Upper lobe of right lung (tissue), 1 donor: ENCODE measurements at regions not wholly inside any gene's neighbourhood (a gene's known extent, or its start where the extent isn't known, plus 50 kb on each side); places are given as distances from the start of the nearest gene placed in this dataset.
A peak's percentile ranks its signal among the peaks of the same experiment; 100 is the strongest.

Source experiments
- ATAC-seq: fragments of 200-7000 bp; cut with Tn5 transposase; one replicate; pipeline ENCODE4 v1.9.1; 2020; ENCODE audit warnings: mild to moderate bottlenecking, moderate library complexity
- DNase-seq: peaks from one replicate; pipeline ENCODE4 v3.0.0-alpha.2; 2020
- H3K27ac ChIP-seq: fragments of 200-600 bp; one replicate; pipeline ENCODE4 v1.8.0; 2022
- H3K27me3 ChIP-seq: fragments of 200-600 bp; one replicate; pipeline ENCODE4 v1.8.0; 2022; ENCODE audit warnings: mild to moderate bottlenecking
- H3K36me3 ChIP-seq: fragments of 200-600 bp; one replicate; pipeline ENCODE4 v1.8.0; 2022
- H3K4me1 ChIP-seq: fragments of 200-600 bp; one replicate; pipeline ENCODE4 v1.8.0; 2022
- H3K4me3 ChIP-seq: fragments of 200-600 bp; one replicate; pipeline ENCODE4 v1.8.0; 2022; ENCODE audit warnings: mild to moderate bottlenecking
- H3K9me3 ChIP-seq: fragments of 200-600 bp; one replicate; pipeline ENCODE4 v1.8.0; 2022
- intact Hi-C: fragments of 100-400 bp; cut with DNase I; formaldehyde crosslinking; loops from one replicate; pipeline ENCODE4 v1.11.0; 2022
- TF ChIP-seq, protein P1 (sequence below): fragments of 200-600 bp; IDR thresholded peaks from one replicate; pipeline ENCODE4 v1.8.0; 2022; ENCODE audit warnings: antibody characterized with exemption
- donor health status: DM: no; HTN: yes; CAD: no; lungs with severe emphysema.

DNA sequence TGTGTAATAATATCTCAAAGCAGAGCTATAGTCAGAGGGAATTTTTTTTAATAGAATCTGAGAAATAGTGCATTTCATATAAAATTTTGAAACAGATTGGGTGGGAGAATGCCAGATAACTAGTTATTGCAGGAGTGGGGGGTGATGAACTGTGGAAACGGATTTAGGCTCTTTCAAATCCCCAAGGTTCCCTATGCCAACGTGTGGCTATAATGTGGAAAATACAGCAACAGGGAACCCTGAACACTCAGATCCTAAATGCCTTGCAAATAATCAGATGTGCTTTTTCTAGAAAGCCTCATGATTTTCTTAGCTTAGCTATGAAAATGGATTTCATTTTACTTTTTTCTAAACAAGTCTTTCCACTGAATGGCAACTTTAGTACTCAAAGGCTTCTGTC is 180.5 kb upstream of the DMAC1 start:
- intact Hi-C loops, result no loop called here

DNA sequence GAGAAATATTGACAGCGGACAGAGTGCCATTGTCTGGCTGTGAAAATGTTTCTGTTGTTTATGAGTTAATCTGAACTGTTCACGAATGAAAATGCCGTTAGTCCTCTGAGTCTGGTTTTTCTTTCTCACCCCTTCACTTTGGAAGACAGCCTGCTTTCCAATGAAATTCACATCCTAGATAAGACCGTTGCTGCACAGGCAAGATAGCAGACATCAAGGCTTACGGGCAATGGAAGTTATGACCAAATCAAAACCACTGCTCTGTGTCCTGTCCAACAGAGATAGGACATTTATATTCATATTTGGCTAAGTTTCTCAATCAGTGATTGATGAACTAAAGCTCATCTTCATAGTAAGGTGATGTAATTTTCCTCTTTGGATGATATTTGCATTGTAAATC is 180.0 kb upstream of the DMAC1 start:
- H3K36me3 ChIP-seq, result no peaks in the 10 kb centered on the region
- no peaks in the 10 kb centered on the region for H3K27me3 ChIP-seq
- intact Hi-C loops, result no loop called here
- H3K4me3 ChIP-seq, result no peak overlapping the region
- H3K9me3 ChIP-seq, result no peaks in the 10 kb centered on the region
- DNase-seq (no peak), ATAC-seq (no peak)
- TF ChIP-seq, protein P1, sequence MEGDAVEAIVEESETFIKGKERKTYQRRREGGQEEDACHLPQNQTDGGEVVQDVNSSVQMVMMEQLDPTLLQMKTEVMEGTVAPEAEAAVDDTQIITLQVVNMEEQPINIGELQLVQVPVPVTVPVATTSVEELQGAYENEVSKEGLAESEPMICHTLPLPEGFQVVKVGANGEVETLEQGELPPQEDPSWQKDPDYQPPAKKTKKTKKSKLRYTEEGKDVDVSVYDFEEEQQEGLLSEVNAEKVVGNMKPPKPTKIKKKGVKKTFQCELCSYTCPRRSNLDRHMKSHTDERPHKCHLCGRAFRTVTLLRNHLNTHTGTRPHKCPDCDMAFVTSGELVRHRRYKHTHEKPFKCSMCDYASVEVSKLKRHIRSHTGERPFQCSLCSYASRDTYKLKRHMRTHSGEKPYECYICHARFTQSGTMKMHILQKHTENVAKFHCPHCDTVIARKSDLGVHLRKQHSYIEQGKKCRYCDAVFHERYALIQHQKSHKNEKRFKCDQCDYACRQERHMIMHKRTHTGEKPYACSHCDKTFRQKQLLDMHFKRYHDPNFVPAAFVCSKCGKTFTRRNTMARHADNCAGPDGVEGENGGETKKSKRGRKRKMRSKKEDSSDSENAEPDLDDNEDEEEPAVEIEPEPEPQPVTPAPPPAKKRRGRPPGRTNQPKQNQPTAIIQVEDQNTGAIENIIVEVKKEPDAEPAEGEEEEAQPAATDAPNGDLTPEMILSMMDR, result no peak
- H3K27ac ChIP-seq, result no peak overlapping the region
- peaks cover 5% of the 10 kb centered on the region for H3K4me1 ChIP-seq

More for the DNA sequence above, 180.5 kb upstream of the DMAC1 start:
- Histone ChIP-seq H3K4me1 (peaks cover 5% of the 10 kb centered on the region), H3K4me3 (no peak overlapping the region), H3K9me3 (no peaks in the 10 kb centered on the region), H3K27me3 (no peaks in the 10 kb centered on the region), H3K27ac (no peak overlapping the region), H3K36me3 (no peaks in the 10 kb centered on the region)
- no peak for ATAC-seq
- DNase-seq, result no peak
- TF ChIP-seq, protein P1, result no peak

DNA sequence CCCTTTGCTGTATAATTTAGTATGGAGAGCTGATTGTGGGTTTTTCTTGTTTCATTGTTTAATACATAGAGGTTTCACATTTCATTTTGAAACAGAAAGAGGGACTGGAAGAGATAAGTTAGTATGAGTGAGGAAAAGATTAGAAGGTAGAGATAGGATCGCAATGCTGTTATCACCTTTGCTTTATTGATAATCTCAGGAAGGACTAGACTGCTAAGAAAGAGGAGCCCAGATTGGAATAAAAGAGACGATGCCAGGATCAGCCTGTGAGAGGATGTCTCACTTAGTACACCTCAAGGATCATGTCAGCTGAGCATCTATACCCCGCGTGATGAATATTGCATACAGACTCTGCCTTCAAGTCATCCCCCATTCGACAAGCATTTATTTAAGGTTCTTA is 178.0 kb upstream of the DMAC1 start:
- Histone ChIP-seq H3K27ac (no peak overlapping the region), H3K36me3 (no peaks in the 10 kb centered on the region), H3K4me3 (no peak overlapping the region), H3K27me3 (no peaks in the 10 kb centered on the region), H3K4me1 (peaks cover 5% of the 10 kb centered on the region), H3K9me3 (no peaks in the 10 kb centered on the region)
- TF ChIP-seq, protein P1, result no peak
- DNase-seq (no peak), ATAC-seq (no peak)
- intact Hi-C loops, result no loop called here

- intact Hi-C loops, result no loop called here
- Histone ChIP-seq H3K36me3 (no peaks in the 10 kb centered on the region), H3K4me1 (peaks cover 5% of the 10 kb centered on the region), H3K4me3 (no peak overlapping the region), H3K9me3 (no peaks in the 10 kb centered on the region), H3K27ac (no peak overlapping the region), H3K27me3 (no peaks in the 10 kb centered on the region)
- TF ChIP-seq, protein P1, result no peak
- DNase-seq (no peak), ATAC-seq (no peak)
These were observed 177.3 kb upstream of the DMAC1 start for GRCh38 chr9:7976856-7977255.

GRCh38 chr9:7976167-7976755 is 176.7 kb upstream of the DMAC1 start:
- Histone ChIP-seq H3K27me3 (no peaks in the 10 kb centered on the region), H3K36me3 (no peaks in the 10 kb centered on the region), H3K9me3 (no peaks in the 10 kb centered on the region), H3K4me1 (peaks cover 5% of the 10 kb centered on the region), H3K27ac (no peak overlapping the region), H3K4me3 (no peak overlapping the region)
- intact Hi-C loops, result no loop called here
- peak; percentile 88 for ATAC-seq
- TF ChIP-seq, protein P1, result no peak
- no peak for DNase-seq

- ATAC-seq, result no peak
- DNase-seq, result no peak
- intact Hi-C loops, result no loop called here
- H3K27ac ChIP-seq, result no peak overlapping the region
- H3K36me3 ChIP-seq, result no peaks in the 10 kb centered on the region
- TF ChIP-seq, protein P1, result no peak
- no peaks in the 10 kb centered on the region for H3K27me3 ChIP-seq
- H3K4me1 ChIP-seq, result peaks cover 5% of the 10 kb centered on the region
- H3K9me3 ChIP-seq, result no peaks in the 10 kb centered on the region
- no peak overlapping the region for H3K4me3 ChIP-seq
These were observed 175.8 kb upstream of the DMAC1 start for GRCh38 chr9:7975336-7975735.
